PC-9 (cell line): ENCODE measurements at regions not wholly inside any gene's neighbourhood (a gene's known extent, or its start where the extent isn't known, plus 50 kb on each side); places are given as distances from the start of the nearest gene placed in this dataset.

ENCODE experiments used
- EZH2 ChIP-seq: fragments of 200-600 bp; sonication (generic); IDR thresholded peaks from 2 replicates; pipeline ENCODE4 v1.8.0; 2017; ENCODE audit warnings: antibody characterized with exemption, low read depth
- TF ChIP-seq, protein P1 (sequence below): fragments of 200-600 bp; sonication (generic); conservative IDR thresholded peaks from 2 replicates; pipeline ENCODE4 v1.6.1; 2017; ENCODE audit warnings: mixed run types, antibody characterized with exemption, mild to moderate bottlenecking, moderate library complexity

DNA sequence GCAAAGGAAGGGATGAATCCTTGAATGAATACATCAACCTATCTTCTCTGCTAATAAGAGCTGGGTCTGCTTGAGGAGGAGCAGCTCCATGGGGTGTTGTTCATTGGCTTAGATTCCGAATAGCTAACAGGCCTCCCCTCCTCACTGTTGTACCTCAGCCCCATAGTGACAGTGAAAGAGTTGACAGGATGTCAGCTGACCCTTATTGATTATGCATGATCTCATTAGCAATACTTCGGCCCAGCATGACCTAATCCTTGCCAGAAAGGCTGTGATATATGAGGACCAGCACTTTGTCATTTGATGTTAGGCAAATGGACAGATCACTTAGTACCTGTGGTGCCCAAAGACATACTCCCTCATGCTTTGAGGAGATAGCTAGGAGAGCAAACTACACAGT lies 1333.7 kb upstream of the CELF4 start:
- TF ChIP-seq, protein P1, sequence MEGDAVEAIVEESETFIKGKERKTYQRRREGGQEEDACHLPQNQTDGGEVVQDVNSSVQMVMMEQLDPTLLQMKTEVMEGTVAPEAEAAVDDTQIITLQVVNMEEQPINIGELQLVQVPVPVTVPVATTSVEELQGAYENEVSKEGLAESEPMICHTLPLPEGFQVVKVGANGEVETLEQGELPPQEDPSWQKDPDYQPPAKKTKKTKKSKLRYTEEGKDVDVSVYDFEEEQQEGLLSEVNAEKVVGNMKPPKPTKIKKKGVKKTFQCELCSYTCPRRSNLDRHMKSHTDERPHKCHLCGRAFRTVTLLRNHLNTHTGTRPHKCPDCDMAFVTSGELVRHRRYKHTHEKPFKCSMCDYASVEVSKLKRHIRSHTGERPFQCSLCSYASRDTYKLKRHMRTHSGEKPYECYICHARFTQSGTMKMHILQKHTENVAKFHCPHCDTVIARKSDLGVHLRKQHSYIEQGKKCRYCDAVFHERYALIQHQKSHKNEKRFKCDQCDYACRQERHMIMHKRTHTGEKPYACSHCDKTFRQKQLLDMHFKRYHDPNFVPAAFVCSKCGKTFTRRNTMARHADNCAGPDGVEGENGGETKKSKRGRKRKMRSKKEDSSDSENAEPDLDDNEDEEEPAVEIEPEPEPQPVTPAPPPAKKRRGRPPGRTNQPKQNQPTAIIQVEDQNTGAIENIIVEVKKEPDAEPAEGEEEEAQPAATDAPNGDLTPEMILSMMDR, result no peak
- no peak for TF ChIP-seq EZH2
